ENCODE measurements at regions not wholly inside any gene's neighbourhood (a gene's known extent, or its start where the extent isn't known, plus 50 kb on each side); places are given as distances from the start of the nearest gene placed in this dataset.

- TF ChIP-seq EZH2 (IDR thresholded peaks at IDR 0.05; ENCODE audit: insufficient read depth, poor library complexity, severe bottlenecking), result no peak
- no peak for TF ChIP-seq EZH2phosphoT487 (IDR thresholded peaks at IDR 0.05; ENCODE audit: insufficient read depth, low read depth)
Measured at GRCh38 chr10:110419265-110419664, 78.4 kb upstream of the DUSP5 start.

Measured in GM23248 (cell line).